ENCODE measurements at regions not wholly inside any gene's neighbourhood (a gene's known extent, or its start where the extent isn't known, plus 50 kb on each side); places are given as distances from the start of the nearest gene placed in this dataset.

DNA sequence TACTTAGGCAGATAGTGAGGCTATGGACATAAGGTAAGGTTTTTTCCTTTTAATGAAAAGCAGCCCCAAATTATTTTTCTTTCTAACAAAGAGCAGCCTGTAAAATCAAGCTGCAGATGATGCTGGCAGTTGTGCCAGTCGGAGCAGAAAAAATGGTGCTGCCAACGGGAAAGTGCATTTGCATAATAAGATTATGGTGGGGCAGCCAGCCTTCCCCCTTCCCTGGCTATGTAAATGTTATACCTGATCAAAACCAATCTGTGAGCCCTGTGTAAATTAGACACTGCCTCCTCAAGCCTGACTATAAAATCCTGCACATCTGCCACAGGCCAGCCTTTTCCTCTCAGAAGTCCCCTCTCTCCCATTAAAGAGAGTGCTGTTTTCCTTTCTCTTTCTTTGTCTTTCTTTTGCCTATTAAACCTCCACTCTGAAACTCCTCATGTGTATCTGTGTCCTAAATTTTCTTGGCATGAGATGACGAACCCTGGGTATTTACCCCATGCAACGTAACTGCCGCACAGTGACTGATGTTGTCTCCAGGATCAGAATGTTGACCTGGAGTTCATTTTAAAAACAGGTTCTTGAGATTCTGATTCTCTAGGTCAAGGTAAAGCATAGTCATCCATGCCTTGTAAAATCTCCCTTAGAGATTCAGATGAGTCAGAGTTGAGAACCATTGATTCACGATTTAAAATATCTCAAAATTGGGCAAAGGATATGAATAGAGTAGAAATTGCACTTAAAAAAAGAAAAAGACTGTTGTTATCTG, 167.3 kb upstream of the C1GALT1 start:
- Histone ChIP-seq H3K9me3 (no peaks in the 10 kb centered on the region), H3K4me3 (no peak overlapping the region), H3K27ac (no peak overlapping the region), H3K4me1 (no peaks in the 10 kb centered on the region), H3K36me3 (no peaks in the 10 kb centered on the region), H3K27me3 (peaks cover 0 to 7% (median 0%) of the 10 kb centered on the region in 3 donors)
- TF ChIP-seq POLR2A (IDR thresholded peaks at IDR 0.05) (no peak), EP300 (IDR thresholded peaks at IDR 0.05) (no peak), POLR2AphosphoS5 (IDR thresholded peaks at IDR 0.05) (no peak)
- TF ChIP-seq, protein P1, sequence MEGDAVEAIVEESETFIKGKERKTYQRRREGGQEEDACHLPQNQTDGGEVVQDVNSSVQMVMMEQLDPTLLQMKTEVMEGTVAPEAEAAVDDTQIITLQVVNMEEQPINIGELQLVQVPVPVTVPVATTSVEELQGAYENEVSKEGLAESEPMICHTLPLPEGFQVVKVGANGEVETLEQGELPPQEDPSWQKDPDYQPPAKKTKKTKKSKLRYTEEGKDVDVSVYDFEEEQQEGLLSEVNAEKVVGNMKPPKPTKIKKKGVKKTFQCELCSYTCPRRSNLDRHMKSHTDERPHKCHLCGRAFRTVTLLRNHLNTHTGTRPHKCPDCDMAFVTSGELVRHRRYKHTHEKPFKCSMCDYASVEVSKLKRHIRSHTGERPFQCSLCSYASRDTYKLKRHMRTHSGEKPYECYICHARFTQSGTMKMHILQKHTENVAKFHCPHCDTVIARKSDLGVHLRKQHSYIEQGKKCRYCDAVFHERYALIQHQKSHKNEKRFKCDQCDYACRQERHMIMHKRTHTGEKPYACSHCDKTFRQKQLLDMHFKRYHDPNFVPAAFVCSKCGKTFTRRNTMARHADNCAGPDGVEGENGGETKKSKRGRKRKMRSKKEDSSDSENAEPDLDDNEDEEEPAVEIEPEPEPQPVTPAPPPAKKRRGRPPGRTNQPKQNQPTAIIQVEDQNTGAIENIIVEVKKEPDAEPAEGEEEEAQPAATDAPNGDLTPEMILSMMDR (IDR thresholded peaks at IDR 0.05): no peak
- intact Hi-C loops (cut with DNase I): no loop called here
- 81 to 85% methylated on average over 6 of the region's 6 CpGs for WGBS, 2 donors
- no peak for DNase-seq

DNA sequence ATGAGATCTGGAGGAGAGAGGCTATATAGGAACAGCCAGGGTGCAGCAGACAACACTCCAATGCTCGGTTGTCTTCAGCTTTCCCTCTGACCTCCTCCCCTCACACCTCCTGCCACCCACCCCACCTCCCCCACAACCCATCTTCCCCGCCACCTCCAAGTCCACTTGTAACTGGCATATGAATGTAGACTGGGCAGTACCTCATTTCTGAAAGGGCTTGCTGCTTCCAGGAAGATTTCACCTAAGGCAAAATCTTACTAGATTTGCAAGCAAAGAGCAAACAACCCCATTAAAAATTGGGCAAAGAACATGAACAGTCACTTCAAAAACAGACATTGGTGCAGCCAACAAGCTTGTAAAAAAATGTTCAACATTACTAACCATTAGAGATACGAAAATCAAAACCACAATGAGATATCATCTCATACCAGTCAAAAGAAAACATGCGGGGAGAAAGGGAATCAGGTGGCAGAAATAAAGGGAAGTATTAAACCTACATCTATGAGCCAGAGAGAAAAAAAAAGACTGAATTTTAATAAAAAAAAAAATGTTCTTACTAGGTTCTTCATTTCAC, 164.6 kb upstream of the C1GALT1 start:
- intact Hi-C loops (cut with DNase I): no loop called here
- H3K27me3 ChIP-seq: no peaks in the 10 kb centered on the region
- no peak overlapping the region for H3K27ac ChIP-seq
- TF ChIP-seq, protein P1 (IDR thresholded peaks at IDR 0.05): no peak
- TF ChIP-seq POLR2AphosphoS5 (IDR thresholded peaks at IDR 0.05): no peak
- TF ChIP-seq EP300 (IDR thresholded peaks at IDR 0.05): no peak
- TF ChIP-seq POLR2A (IDR thresholded peaks at IDR 0.05): no peak
- no peak for DNase-seq
- H3K4me1 ChIP-seq: no peaks in the 10 kb centered on the region
- WGBS, 2 donors: 71 to 88% methylated on average over 4 of the region's 4 CpGs
- no peaks in the 10 kb centered on the region for H3K36me3 ChIP-seq
- no peaks in the 10 kb centered on the region for H3K9me3 ChIP-seq
- no peak overlapping the region for H3K4me3 ChIP-seq

DNA sequence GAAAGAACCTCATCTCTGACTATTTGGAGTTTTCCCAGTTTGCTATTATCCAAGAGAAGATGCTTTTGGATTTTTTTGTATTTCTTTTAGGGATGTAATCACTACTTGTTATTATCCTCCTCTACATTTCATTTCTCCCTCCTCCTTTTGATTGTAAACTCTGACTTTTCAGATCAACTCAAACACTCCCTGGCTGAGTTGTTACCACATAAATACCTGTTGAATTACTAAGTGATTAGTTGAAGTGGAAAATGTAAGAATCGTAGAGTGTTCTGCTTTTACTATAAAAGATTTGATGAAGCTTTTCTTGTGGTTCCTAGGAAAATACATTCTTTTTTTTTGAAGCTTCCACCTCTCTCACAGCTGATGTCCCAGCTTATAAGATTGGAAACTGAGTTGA, 164.1 kb upstream of the C1GALT1 start:
- Histone ChIP-seq H3K9me3 (no peaks in the 10 kb centered on the region), H3K27ac (no peak overlapping the region), H3K4me3 (no peak overlapping the region), H3K27me3 (no peaks in the 10 kb centered on the region), H3K4me1 (no peaks in the 10 kb centered on the region), H3K36me3 (no peaks in the 10 kb centered on the region)
- intact Hi-C loops (cut with DNase I): no loop called here
- 85 to 89% methylated on average over 1 of the region's 1 CpG for WGBS, 2 donors
- TF ChIP-seq POLR2AphosphoS5 (IDR thresholded peaks at IDR 0.05): no peak
- TF ChIP-seq, protein P1 (IDR thresholded peaks at IDR 0.05): no peak
- no peak for TF ChIP-seq EP300 (IDR thresholded peaks at IDR 0.05)
- no peak for TF ChIP-seq POLR2A (IDR thresholded peaks at IDR 0.05)
- no peak for DNase-seq

- Histone ChIP-seq H3K9me3 (no peaks in the 10 kb centered on the region), H3K36me3 (no peaks in the 10 kb centered on the region), H3K27ac (no peak overlapping the region), H3K4me3 (no peak overlapping the region), H3K4me1 (no peaks in the 10 kb centered on the region), H3K27me3 (no peaks in the 10 kb centered on the region)
- 95 to 96% methylated on average over 4 of the region's 4 CpGs for WGBS, 2 donors
- no peak for DNase-seq
- TF ChIP-seq EP300 (IDR thresholded peaks at IDR 0.05) (no peak), POLR2A (IDR thresholded peaks at IDR 0.05) (no peak), POLR2AphosphoS5 (IDR thresholded peaks at IDR 0.05) (no peak)
- TF ChIP-seq, protein P1 (IDR thresholded peaks at IDR 0.05): no peak
- intact Hi-C loops (cut with DNase I): no loop called here
Measured at GRCh38 chr7:7032221-7032620, 150.1 kb upstream of the C1GALT1 start.

Measured in sigmoid colon (tissue), 6 donors.